Endothelial cell of umbilical vein (primary cell): ENCODE measurements at regions not wholly inside any gene's neighbourhood (a gene's known extent, or its start where the extent isn't known, plus 50 kb on each side); places are given as distances from the start of the nearest gene placed in this dataset.

Source experiments
- BruUV-seq: library from RNA; stranded (reverse); fragments of 400-500 nt; replicated peaks from 2 replicates; lab custom pipeline; 2021; lab: Mats Ljungman, UMichigan
- CTCF ChIA-PET: fragments of 300-600, 350-600 bp; sonication (Branson Sonifier 250); formaldehyde crosslinking; loops from one replicate; lab custom pipeline; 2021; ENCODE audit warnings: antibody characterized with exemption, inconsistent platforms; lab: Charles Lee
- POLR2A ChIA-PET: fragments of 300-600, 350-600 bp; sonication (Branson Sonifier 250); formaldehyde crosslinking; loops from one replicate; lab custom pipeline; 2021; ENCODE audit warnings: antibody characterized with exemption, inconsistent platforms; lab: Charles Lee
- DNase-seq: peaks from one replicate; pipeline ENCODE4 v3.0.0-alpha.2; 2011; ENCODE audit warnings: low read depth, low spot score
- FAIRE-seq: peaks from 2 replicates; lab custom pipeline; 2011; peaks lifted over from hg19 to GRCh38; lab: Jason Lieb, UNC
- H2AFZ ChIP-seq: 2 replicates; pipeline ENCODE4 v1.6.0; 2012; ENCODE audit warnings: low read depth, low read length, control low read depth, inconsistent platforms
- H3K27ac ChIP-seq: 2 replicates; pipeline ENCODE4 v1.5.1; 2011; ENCODE audit warnings: low read depth, mild to moderate bottlenecking, control low read depth, low read length, moderate library complexity; ENCODE audit not compliant: insufficient read depth
- H3K27me3 ChIP-seq, 2 experiments: 2 replicates each; pipeline versions ENCODE4 v1.6.0 to v1.6.1; 2011; ENCODE audit warnings: low read length in 2 of 2, mixed read lengths in 1 of 2; ENCODE audit not compliant: control insufficient read depth in 2 of 2, insufficient read depth in 2 of 2
- H3K36me3 ChIP-seq, 2 experiments: 2 replicates in 1 of 2; 3 replicates in 1 of 2; pipeline ENCODE4 v1.5.1; 2011; ENCODE audit warnings: low read length in 2 of 2, mild to moderate bottlenecking in 1 of 2, moderate library complexity in 1 of 2; ENCODE audit not compliant: control insufficient read depth in 2 of 2, insufficient read depth in 2 of 2; ENCODE audit errors: extremely low read depth in 1 of 2
- H3K4me1 ChIP-seq: 3 replicates; pipeline ENCODE4 v1.5.1; 2011; ENCODE audit warnings: mild to moderate bottlenecking, low read length; ENCODE audit not compliant: control insufficient read depth, insufficient read depth; ENCODE audit errors: extremely low read depth
- H3K4me2 ChIP-seq: 2 replicates; pipeline ENCODE4 v1.6.1; 2011; ENCODE audit warnings: low read length, control low read depth, mixed read lengths; ENCODE audit not compliant: insufficient read depth
- H3K4me3 ChIP-seq, 3 experiments: fragments of 200-600 bp in 1 of 3; sonication (generic), shearing (Covaris generic) in 1 of 3; replicated peaks in 1 of 3; 2 replicates each; pipeline ENCODE4 v1.5.1; 2011 to 2016; ENCODE audit warnings: control low read depth in 3 of 3, low read length in 3 of 3, mild to moderate bottlenecking in 2 of 3, inconsistent platforms in 1 of 3, low read depth in 1 of 3, moderate library complexity in 1 of 3; ENCODE audit not compliant: insufficient read depth in 1 of 3
- H3K79me2 ChIP-seq: 2 replicates; pipeline ENCODE4 v1.6.0; 2012; ENCODE audit warnings: low read length, inconsistent platforms; ENCODE audit not compliant: control insufficient read depth, insufficient read depth
- H3K9ac ChIP-seq: replicated peaks from 2 replicates; pipeline ENCODE3; 2011; ENCODE audit warnings: low read length, control low read depth; ENCODE audit not compliant: insufficient read depth; ENCODE audit errors: extremely low read depth
- H3K9me1 ChIP-seq: replicated peaks from 3 replicates; pipeline ENCODE4 v1.6.0; 2011; ENCODE audit warnings: mild to moderate bottlenecking, low read length; ENCODE audit not compliant: control insufficient read depth, insufficient read depth; ENCODE audit errors: extremely low read depth
- H3K9me3 ChIP-seq: replicated peaks from 2 replicates; pipeline ENCODE4 v1.5.1; 2012; ENCODE audit warnings: low read length, inconsistent platforms; ENCODE audit not compliant: control insufficient read depth, insufficient read depth
- H4K20me1 ChIP-seq: replicated peaks from 2 replicates; pipeline ENCODE3; 2011; ENCODE audit warnings: mild to moderate bottlenecking, low read length; ENCODE audit not compliant: control insufficient read depth, insufficient read depth; ENCODE audit errors: extremely low read depth
- EZH2 ChIP-seq: IDR thresholded peaks from 2 replicates; pipeline ENCODE4 v1.6.1; 2012; ENCODE audit warnings: borderline replicate concordance, low read depth, mild to moderate bottlenecking, moderate library complexity, low read length, inconsistent platforms; ENCODE audit not compliant: severe bottlenecking
- FOS ChIP-seq: IDR thresholded peaks from 2 replicates; pipeline ENCODE4 v1.6.1; 2011; ENCODE audit warnings: mild to moderate bottlenecking, low read length, moderate library complexity, borderline replicate concordance; ENCODE audit not compliant: insufficient read depth
- GATA2 ChIP-seq: IDR thresholded peaks from 2 replicates; pipeline ENCODE4 v1.7.0; 2011; ENCODE audit warnings: low read depth, mild to moderate bottlenecking, moderate library complexity, mixed read lengths, low read length; ENCODE audit not compliant: insufficient read length, insufficient read depth
- JUN ChIP-seq: IDR thresholded peaks from 2 replicates; pipeline ENCODE4 v1.6.1; 2011; ENCODE audit warnings: borderline replicate concordance, low read depth; ENCODE audit not compliant: insufficient read length, insufficient read depth
- MYC ChIP-seq: IDR thresholded peaks from one replicate; pipeline ENCODE4 v1.6.1; 2011; ENCODE audit warnings: mild to moderate bottlenecking, low read depth, low read length
- POLR2A ChIP-seq: IDR thresholded peaks from 2 replicates; pipeline ENCODE4 v1.6.1; 2012; ENCODE audit warnings: low read depth, mild to moderate bottlenecking, control low read depth, low read length
- POLR2AphosphoS5 ChIP-seq: IDR thresholded peaks from 2 replicates; pipeline ENCODE4 v1.6.1; 2012; ENCODE audit warnings: low read depth, mild to moderate bottlenecking, control low read depth, low read length, moderate library complexity; ENCODE audit not compliant: insufficient read depth
- dilution Hi-C: fragments of 300-500 bp; cut with MboI; formaldehyde crosslinking; loops from one replicate; pipeline ENCODE4 v1.15.0; 2019; ENCODE audit warnings: low sequenced_read_pairs; ENCODE audit not compliant: extremely low pct_ligation_motif_present
- intact Hi-C: fragments of 100-400 bp; cut with micrococcal nuclease; formaldehyde crosslinking; loops from one replicate; pipeline ENCODE4 v1.10.0; 2022
- TF ChIP-seq, protein P1 (sequence below): IDR thresholded peaks from 2 replicates; pipeline ENCODE4 v1.6.1; 2011; ENCODE audit not compliant: insufficient read depth, insufficient read length
- TF ChIP-seq, protein P2 (sequence below), 2 donors: IDR thresholded peaks; 1 replicate in 1 of 2; 2 replicates in 1 of 2; pipeline ENCODE4 v1.5.1; 2011; ENCODE audit warnings: low read length in 2 of 2, mild to moderate bottlenecking in 2 of 2, moderate library complexity in 2 of 2, control low read depth in 1 of 2, inconsistent platforms in 1 of 2, low read depth in 1 of 2; ENCODE audit not compliant: insufficient read depth in 1 of 2; ENCODE audit errors: extremely low read depth in 1 of 2

DNA sequence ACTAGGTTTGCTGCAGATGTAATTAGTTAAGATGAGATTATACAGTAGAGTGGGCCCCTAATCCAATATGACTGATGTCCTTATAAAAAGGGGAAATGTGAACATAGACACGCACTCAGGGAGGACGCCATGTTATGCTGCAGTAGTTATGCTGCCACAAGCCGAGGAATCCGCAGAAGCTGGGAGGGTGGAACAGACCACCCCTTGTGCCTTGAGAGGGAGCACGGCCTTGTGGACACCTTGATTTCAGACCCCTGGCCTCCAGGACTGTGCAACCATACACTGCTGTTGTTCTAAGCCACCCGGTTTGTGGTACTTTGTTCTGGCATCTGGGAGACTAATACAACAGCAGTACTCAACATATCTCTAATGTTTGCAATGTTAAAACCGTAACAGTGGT is 57.9 kb upstream of the HIVEP3 start:
- Histone ChIP-seq H3K9me1 (no peaks in the 10 kb centered on the region), H3K36me3 (no peaks in the 10 kb centered on the region), H3K27me3 (no peaks in the 10 kb centered on the region), H3K4me3 (no peak overlapping the region), H4K20me1 (no peaks in the 10 kb centered on the region), H3K4me1 (no peaks in the 10 kb centered on the region), H3K4me2 (no peak overlapping the region), H3K9ac (no peak overlapping the region), H3K79me2 (no peaks in the 10 kb centered on the region), H3K9me3 (no peaks in the 10 kb centered on the region), H3K27ac (no peak overlapping the region), H2AFZ (no peak overlapping the region)
- dilution Hi-C loops (no loop called here), intact Hi-C loops (no loop called here)
- no TSS peak for BruUV-seq
- ChIA-PET POLR2A (no interaction called here), CTCF (no interaction called here)
- FAIRE-seq (no peak), DNase-seq (no peak)
- TF ChIP-seq, protein P1, sequence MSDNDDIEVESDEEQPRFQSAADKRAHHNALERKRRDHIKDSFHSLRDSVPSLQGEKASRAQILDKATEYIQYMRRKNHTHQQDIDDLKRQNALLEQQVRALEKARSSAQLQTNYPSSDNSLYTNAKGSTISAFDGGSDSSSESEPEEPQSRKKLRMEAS: no peak
- no peak for TF ChIP-seq FOS
- TF ChIP-seq JUN: no peak
- no peak for TF ChIP-seq POLR2A
- TF ChIP-seq, protein P2, sequence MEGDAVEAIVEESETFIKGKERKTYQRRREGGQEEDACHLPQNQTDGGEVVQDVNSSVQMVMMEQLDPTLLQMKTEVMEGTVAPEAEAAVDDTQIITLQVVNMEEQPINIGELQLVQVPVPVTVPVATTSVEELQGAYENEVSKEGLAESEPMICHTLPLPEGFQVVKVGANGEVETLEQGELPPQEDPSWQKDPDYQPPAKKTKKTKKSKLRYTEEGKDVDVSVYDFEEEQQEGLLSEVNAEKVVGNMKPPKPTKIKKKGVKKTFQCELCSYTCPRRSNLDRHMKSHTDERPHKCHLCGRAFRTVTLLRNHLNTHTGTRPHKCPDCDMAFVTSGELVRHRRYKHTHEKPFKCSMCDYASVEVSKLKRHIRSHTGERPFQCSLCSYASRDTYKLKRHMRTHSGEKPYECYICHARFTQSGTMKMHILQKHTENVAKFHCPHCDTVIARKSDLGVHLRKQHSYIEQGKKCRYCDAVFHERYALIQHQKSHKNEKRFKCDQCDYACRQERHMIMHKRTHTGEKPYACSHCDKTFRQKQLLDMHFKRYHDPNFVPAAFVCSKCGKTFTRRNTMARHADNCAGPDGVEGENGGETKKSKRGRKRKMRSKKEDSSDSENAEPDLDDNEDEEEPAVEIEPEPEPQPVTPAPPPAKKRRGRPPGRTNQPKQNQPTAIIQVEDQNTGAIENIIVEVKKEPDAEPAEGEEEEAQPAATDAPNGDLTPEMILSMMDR (IDR thresholded peaks at IDR 0.05; ENCODE audit: extremely low read depth in 1 of 2, insufficient read depth in 1 of 2, low read depth in 1 of 2, low read length in 2 of 2): no peak
- TF ChIP-seq POLR2AphosphoS5: no peak
- no peak for TF ChIP-seq GATA2
- no peak for TF ChIP-seq MYC
- no peak for TF ChIP-seq EZH2
